GM12864 (cell line): ENCODE measurements at regions not wholly inside any gene's neighbourhood (a gene's known extent, or its start where the extent isn't known, plus 50 kb on each side); places are given as distances from the start of the nearest gene placed in this dataset.

Source experiments
- DNase-seq: peaks from one replicate; pipeline ENCODE4 v3.0.0-alpha.2; 2011; ENCODE audit warnings: low read depth
- H3K4me3 ChIP-seq: 2 replicates; pipeline ENCODE4 v1.5.1; 2011; ENCODE audit warnings: mild to moderate bottlenecking, low read depth, low read length, control low read depth
- TF ChIP-seq, protein P1 (sequence below): IDR thresholded peaks from 2 replicates; pipeline ENCODE4 v1.5.1; 2011; ENCODE audit warnings: low read depth, mild to moderate bottlenecking, moderate library complexity, low read length, control low read depth, inconsistent platforms; ENCODE audit errors: missing control alignments

- no peak overlapping the region for H3K4me3 ChIP-seq
- TF ChIP-seq, protein P1, sequence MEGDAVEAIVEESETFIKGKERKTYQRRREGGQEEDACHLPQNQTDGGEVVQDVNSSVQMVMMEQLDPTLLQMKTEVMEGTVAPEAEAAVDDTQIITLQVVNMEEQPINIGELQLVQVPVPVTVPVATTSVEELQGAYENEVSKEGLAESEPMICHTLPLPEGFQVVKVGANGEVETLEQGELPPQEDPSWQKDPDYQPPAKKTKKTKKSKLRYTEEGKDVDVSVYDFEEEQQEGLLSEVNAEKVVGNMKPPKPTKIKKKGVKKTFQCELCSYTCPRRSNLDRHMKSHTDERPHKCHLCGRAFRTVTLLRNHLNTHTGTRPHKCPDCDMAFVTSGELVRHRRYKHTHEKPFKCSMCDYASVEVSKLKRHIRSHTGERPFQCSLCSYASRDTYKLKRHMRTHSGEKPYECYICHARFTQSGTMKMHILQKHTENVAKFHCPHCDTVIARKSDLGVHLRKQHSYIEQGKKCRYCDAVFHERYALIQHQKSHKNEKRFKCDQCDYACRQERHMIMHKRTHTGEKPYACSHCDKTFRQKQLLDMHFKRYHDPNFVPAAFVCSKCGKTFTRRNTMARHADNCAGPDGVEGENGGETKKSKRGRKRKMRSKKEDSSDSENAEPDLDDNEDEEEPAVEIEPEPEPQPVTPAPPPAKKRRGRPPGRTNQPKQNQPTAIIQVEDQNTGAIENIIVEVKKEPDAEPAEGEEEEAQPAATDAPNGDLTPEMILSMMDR: no peak
- DNase-seq: no peak
Observed at GRCh38 chr12:127482950-127483349, 784.0 kb upstream of the TMEM132C start.

GRCh38 chr12:127485528-127485927 is 781.4 kb upstream of the TMEM132C start:
- no peak overlapping the region for H3K4me3 ChIP-seq
- DNase-seq: no peak
- TF ChIP-seq, protein P1: no peak

DNA sequence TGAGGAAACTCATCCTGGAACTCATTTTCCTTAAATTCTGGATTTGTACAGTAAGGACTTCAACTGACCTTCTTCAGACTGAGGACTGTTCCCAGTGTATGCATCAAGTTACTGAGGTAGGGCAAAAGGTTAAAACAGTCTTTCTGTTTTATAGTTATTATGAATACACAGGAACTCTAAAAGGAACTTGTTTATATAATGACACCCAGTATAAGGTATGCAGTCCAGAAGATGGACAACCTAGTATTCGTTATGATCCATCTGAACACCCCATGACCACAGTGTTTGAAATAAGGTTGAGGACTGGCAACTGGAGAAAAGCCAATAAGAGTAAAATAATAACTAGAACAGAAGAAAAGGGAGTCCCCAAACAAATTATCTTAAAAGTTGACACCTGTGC is 779.9 kb upstream of the TMEM132C start:
- DNase-seq: no peak
- no peak overlapping the region for H3K4me3 ChIP-seq
- TF ChIP-seq, protein P1: no peak

- no peak for DNase-seq
- TF ChIP-seq, protein P1: no peak
- H3K4me3 ChIP-seq: no peak overlapping the region
Observed at GRCh38 chr12:127489061-127489460, 777.9 kb upstream of the TMEM132C start.

DNA sequence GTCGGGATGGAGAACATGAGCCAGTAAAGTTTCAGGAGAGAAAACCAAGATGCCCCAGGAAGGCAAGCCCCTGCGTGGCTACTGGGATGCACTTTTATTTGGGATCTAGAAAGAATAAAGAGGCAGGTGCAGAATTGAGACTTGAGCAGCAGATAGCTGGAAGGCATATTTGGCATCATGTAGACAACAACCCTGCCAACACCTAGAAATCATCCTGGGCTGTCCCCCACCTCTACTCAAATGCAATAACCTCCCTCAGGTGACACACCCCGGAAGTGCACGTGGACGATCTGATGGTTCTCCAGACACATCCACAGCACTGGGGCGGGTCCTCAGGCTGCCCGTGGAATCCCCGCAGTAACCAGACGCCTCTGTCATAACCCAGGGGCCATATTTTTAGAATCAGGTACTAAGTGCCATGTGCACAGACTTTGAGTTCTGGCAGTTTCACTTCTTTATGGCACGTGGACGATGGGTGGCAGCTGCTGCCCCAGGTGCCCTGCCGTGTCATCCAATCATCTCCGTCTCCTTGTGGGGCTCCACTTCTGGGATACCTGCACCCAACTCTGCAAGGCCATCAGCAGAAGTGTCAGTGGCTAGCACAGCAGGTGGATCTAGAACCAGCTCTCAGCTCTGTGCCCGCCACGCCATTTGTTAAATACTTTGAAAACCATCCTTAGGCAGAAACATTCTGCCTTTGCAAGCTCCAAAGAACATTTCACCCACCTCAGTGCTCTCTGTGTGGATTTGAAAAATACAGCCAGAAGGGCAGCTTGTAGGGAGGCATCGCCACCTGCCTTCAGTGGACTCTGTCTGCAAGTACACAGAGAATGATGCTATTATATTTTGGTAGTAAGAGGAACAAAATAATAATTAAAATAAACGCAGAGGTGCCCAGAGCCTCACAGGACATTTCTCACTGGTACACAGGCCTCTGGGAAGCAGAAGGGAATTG is 771.7 kb upstream of the TMEM132C start:
- TF ChIP-seq, protein P1: no peak
- no peak overlapping the region for H3K4me3 ChIP-seq
- DNase-seq: no peak

DNA sequence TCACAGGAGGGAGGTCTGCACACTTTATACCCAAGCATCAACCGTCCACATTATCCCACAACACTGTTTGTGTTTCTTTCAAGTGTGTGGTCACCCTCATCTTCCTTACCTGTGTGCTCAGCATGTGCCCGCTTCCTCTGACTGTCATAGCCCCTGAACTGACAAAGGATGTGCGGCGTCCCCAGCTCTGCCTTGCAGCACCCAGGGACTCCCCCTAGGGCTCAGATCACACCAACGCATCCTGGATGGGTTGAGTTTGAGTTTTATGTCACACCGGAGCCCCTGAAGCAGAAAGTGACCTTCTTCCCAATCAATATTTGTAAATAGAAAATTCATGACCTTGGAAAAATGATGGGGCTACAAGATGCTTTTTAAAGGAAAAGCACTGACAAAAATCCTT is 770.7 kb upstream of the TMEM132C start:
- H3K4me3 ChIP-seq: no peak overlapping the region
- DNase-seq: no peak
- TF ChIP-seq, protein P1: no peak
